ENCODE measurements at regions not wholly inside any gene's neighbourhood (a gene's known extent, or its start where the extent isn't known, plus 50 kb on each side); places are given as distances from the start of the nearest gene placed in this dataset.

DNA sequence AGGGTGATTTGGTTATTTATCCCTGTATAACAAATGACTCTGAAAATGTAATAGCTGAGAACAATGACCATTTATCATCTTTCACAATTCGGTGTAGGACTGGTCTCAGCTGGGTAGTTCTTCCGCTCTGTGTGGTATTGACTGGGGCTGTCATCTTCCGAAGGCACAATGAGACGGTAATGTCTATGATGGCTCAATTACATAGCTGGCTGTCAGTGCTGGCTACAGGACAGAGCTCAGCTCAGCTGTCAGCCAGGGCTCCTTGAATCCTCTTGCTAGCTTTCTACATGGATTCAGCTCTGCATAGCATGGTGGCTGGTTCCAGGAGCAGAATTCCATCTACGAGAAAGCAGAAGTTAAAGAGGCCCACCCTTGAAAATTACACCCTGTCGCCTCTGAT lies 483.8 kb downstream of the TDRD15 start:
- TF ChIP-seq, protein P1, sequence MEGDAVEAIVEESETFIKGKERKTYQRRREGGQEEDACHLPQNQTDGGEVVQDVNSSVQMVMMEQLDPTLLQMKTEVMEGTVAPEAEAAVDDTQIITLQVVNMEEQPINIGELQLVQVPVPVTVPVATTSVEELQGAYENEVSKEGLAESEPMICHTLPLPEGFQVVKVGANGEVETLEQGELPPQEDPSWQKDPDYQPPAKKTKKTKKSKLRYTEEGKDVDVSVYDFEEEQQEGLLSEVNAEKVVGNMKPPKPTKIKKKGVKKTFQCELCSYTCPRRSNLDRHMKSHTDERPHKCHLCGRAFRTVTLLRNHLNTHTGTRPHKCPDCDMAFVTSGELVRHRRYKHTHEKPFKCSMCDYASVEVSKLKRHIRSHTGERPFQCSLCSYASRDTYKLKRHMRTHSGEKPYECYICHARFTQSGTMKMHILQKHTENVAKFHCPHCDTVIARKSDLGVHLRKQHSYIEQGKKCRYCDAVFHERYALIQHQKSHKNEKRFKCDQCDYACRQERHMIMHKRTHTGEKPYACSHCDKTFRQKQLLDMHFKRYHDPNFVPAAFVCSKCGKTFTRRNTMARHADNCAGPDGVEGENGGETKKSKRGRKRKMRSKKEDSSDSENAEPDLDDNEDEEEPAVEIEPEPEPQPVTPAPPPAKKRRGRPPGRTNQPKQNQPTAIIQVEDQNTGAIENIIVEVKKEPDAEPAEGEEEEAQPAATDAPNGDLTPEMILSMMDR (IDR thresholded peaks at IDR 0.05), result no peak
- no peak for TF ChIP-seq POLR2A (IDR thresholded peaks at IDR 0.05)

Measured in heart left ventricle (tissue), 13 donors.